CD4-positive, alpha-beta T cell treated with Interleukin-6 for 4 hours (primary cell): ENCODE measurements at regions not wholly inside any gene's neighbourhood (a gene's known extent, or its start where the extent isn't known, plus 50 kb on each side); places are given as distances from the start of the nearest gene placed in this dataset.

Source experiments
- DNase-seq: peaks from one replicate; pipeline ENCODE4 v3.0.0-alpha.2; 2020; ENCODE audit warnings: mixed read lengths

GRCh38 chr3:8441969-8442559 is 59.6 kb upstream of the LMCD1 start:
- no peak for DNase-seq

- no peak for DNase-seq
These were observed 58.5 kb upstream of the LMCD1 start for GRCh38 chr3:8442993-8443650.

GRCh38 chr3:8443829-8444791 is 57.5 kb upstream of the LMCD1 start:
- no peak for DNase-seq

GRCh38 chr3:8444883-8445282 is 56.7 kb upstream of the LMCD1 start:
- no peak for DNase-seq

- no peak for DNase-seq
These were observed 55.8 kb upstream of the LMCD1 start for GRCh38 chr3:8445861-8446260.

GRCh38 chr3:8446845-8447244 is 54.8 kb upstream of the LMCD1 start:
- DNase-seq = no peak

- DNase-seq = no peak
These were observed 51.0 kb upstream of the LMCD1 start for GRCh38 chr3:8450618-8451017.

- DNase-seq = no peak
These were observed 49.9 kb upstream of the LMCD1 start for GRCh38 chr3:8451696-8452095.
